ENCODE measurements at regions not wholly inside any gene's neighbourhood (a gene's known extent, or its start where the extent isn't known, plus 50 kb on each side); places are given as distances from the start of the nearest gene placed in this dataset.

GRCh38 chr1:82600314-82600713 is 799.6 kb downstream of the ADGRL2 start:
- TF ChIP-seq POLR2A (IDR thresholded peaks at IDR 0.05) (no peak), EP300 (IDR thresholded peaks at IDR 0.05) (no peak), CTCF (IDR thresholded peaks at IDR 0.05) (no peak), POLR2AphosphoS5 (IDR thresholded peaks at IDR 0.05) (no peak)
- Histone ChIP-seq H3K4me1 (no peaks in the 10 kb centered on the region), H3K27ac (no peak overlapping the region)

GRCh38 chr1:82598812-82599211 is 798.1 kb downstream of the ADGRL2 start:
- Histone ChIP-seq H3K9me3 (no peaks in the 10 kb centered on the region), H3K27ac (no peak overlapping the region), H3K4me3 (no peak overlapping the region), H3K4me1 (no peaks in the 10 kb centered on the region), H3K36me3 (no peaks in the 10 kb centered on the region), H3K27me3 (no peaks in the 10 kb centered on the region)
- TF ChIP-seq CTCF (IDR thresholded peaks at IDR 0.05) (no peak), POLR2AphosphoS5 (IDR thresholded peaks at IDR 0.05) (no peak), EP300 (IDR thresholded peaks at IDR 0.05) (no peak), POLR2A (IDR thresholded peaks at IDR 0.05) (no peak)
- ATAC-seq, result no peak

More at GRCh38 chr1:82600314-82600713, 799.6 kb downstream of the ADGRL2 start:
- Histone ChIP-seq H3K9me3 (no peaks in the 10 kb centered on the region), H3K4me3 (no peak overlapping the region), H3K27me3 (no peaks in the 10 kb centered on the region), H3K36me3 (no peaks in the 10 kb centered on the region)
- ATAC-seq, result no peak

GRCh38 chr1:82598337-82598736 is 797.6 kb downstream of the ADGRL2 start:
- Histone ChIP-seq H3K4me1 (no peaks in the 10 kb centered on the region), H3K27ac (no peak overlapping the region), H3K4me3 (no peak overlapping the region), H3K9me3 (no peaks in the 10 kb centered on the region), H3K36me3 (no peaks in the 10 kb centered on the region), H3K27me3 (no peaks in the 10 kb centered on the region)
- TF ChIP-seq CTCF (IDR thresholded peaks at IDR 0.05) (no peak), POLR2A (IDR thresholded peaks at IDR 0.05) (no peak), POLR2AphosphoS5 (IDR thresholded peaks at IDR 0.05) (no peak), EP300 (IDR thresholded peaks at IDR 0.05) (no peak)
- ATAC-seq, result no peak

GRCh38 chr1:82597649-82598048 is 796.9 kb downstream of the ADGRL2 start:
- Histone ChIP-seq H3K27ac (no peak overlapping the region), H3K36me3 (no peaks in the 10 kb centered on the region), H3K9me3 (no peaks in the 10 kb centered on the region), H3K4me1 (no peaks in the 10 kb centered on the region), H3K27me3 (no peaks in the 10 kb centered on the region), H3K4me3 (no peak overlapping the region)
- no peak for ATAC-seq
- 21 to 49% methylated on average over 2 to 3 of the region's 3 CpGs for WGBS, 2 donors (ENCODE audit: low coverage in 1 of 2)
- TF ChIP-seq POLR2AphosphoS5 (IDR thresholded peaks at IDR 0.05), result no peak
- no peak for TF ChIP-seq EP300 (IDR thresholded peaks at IDR 0.05)
- TF ChIP-seq CTCF (IDR thresholded peaks at IDR 0.05), result no peak
- no peak for TF ChIP-seq POLR2A (IDR thresholded peaks at IDR 0.05)

GRCh38 chr1:82597141-82597540 is 796.4 kb downstream of the ADGRL2 start:
- Histone ChIP-seq H3K4me3 (no peak overlapping the region), H3K4me1 (no peaks in the 10 kb centered on the region), H3K27ac (no peak overlapping the region), H3K27me3 (no peaks in the 10 kb centered on the region), H3K36me3 (no peaks in the 10 kb centered on the region), H3K9me3 (no peaks in the 10 kb centered on the region)
- 86 to 94% methylated on average over 1 of the region's 1 CpG for WGBS, 2 donors (ENCODE audit: low coverage in 1 of 2)
- ATAC-seq, result no peak
- TF ChIP-seq POLR2A (IDR thresholded peaks at IDR 0.05), result no peak
- no peak for TF ChIP-seq CTCF (IDR thresholded peaks at IDR 0.05)
- no peak for TF ChIP-seq POLR2AphosphoS5 (IDR thresholded peaks at IDR 0.05)
- TF ChIP-seq EP300 (IDR thresholded peaks at IDR 0.05), result no peak
